HG02588 (cell line): ENCODE measurements at regions not wholly inside any gene's neighbourhood (a gene's known extent, or its start where the extent isn't known, plus 50 kb on each side); places are given as distances from the start of the nearest gene placed in this dataset.

Source experiments
- ATAC-seq: cut with Tn5 transposase; IDR thresholded peaks from one replicate; pipeline ENCODE4 v1.9.1; 2021; ENCODE audit warnings: mild to moderate bottlenecking, moderate library complexity; ENCODE audit not compliant: unreplicated experiment

DNA sequence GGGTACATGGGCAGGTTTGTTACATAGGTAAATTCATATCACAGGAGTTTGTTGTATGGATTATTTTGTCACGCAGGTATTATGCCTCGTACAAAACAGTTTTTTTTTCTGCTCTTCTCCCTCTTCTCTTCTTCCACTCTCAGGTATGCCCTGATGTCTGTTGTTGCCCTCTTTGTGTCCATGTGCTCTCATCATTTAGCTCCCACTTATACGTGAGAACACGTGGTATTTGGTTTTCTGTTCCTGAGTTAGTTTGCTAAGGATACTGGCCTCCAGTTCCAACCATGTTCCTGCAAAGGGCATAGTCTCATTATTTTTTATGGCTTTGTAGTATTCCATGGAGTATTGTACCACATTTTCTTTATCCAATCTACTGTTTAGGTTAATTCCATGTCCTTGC is 65.7 kb downstream of the UNC5CL start:
- ATAC-seq, result no peak

DNA sequence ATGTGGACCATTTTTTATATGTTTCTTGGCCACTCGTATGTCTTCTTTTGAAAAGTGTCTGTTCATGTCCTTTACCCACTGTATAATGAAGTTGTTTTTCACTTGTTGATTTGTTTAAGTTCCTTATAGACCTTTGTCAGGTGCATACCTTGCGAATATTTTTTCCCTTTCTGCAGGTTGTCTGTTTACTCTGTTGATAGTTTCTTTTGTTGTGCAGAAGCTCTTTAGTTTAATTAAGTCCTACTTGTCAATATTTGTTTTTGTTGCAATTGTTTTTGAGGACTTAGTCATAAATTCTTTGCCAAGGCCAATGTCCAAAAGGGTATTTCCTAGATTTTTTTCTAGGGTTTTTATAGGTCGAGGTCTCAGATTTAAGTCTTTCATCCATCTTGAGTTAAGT is 66.2 kb downstream of the UNC5CL start:
- no peak for ATAC-seq

DNA sequence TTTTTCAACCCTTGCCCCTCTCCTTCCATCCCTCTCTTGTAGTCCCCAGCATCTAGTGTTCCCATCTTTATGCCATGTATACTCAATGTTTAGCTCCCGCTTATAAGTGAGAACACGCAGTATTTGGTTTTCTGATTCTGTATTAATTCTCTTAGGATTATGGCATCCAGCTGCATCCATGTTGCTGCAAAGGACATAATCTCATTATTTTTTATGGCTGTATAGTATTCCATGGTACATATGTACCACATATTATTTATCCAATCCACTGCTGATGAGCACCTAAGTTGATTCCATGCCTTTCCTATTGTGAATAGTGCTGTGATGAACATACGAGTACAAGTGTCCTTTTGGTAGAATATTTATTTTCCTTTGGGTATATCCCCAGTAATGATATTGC is 66.8 kb downstream of the UNC5CL start:
- ATAC-seq, result no peak

DNA sequence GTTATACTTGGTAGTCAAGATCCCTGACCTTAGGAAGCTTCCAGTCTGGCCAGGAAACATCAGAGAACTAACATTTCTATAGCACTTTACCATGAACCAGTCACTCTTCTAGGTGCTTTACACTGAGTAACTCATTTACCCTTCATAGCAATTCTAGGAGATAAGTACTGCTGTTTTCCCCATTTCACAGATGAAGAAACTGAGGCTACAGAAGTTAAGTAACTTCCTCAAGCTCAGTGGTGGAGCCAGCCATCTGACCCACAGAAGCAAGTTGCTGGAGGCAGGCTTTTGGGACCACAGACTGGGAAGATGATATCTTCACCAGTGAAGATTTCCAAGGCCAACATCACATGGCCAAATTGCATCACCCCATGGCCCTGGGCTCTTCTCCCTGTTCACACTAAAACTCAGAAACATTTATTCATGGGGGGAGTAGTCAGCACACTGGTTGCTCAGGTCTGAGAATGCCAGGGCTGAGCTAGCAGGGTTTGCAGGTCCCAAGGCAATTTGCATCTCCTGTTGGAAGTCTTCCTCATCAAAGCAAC is 70.3 kb downstream of the UNC5CL start:
- ATAC-seq, result no peak

DNA sequence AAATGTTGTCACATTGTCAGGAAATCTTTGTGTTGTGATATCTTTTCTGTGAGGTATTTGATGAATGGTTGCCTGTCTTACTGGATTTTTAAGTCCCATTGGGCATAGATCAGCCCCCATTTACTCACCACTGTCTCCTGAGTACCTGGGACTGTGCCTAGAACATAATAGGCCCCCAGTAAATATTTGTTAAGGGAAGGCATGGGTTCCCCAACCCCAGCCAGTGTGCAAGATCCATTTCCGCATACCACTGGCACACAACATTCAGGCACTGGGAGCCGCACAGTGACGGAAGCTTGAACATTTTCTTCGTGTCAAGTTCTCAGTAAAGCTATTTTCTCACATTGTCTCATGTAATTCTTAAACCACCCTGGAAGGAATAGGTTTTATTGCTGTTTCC is 72.2 kb downstream of the UNC5CL start:
- no peak for ATAC-seq

DNA sequence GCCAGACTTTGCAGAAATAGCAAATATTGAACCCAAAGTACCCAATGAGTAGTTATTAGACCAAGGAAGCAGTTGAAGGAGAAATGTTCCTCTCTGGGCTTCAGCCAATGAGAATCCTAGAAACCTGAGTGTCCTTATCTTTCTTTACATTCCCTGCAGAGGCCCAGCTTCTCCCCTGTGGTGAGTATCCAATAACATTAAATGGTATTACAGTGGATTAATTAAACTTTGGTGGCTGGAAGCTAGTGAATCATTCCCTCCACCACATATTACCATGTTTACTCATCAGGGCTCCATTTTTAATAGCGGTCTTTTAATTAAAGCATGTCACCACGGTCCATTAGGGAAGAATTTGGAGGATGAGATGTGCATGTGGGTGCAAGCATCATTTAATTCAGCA is 74.0 kb downstream of the UNC5CL start:
- no peak for ATAC-seq

DNA sequence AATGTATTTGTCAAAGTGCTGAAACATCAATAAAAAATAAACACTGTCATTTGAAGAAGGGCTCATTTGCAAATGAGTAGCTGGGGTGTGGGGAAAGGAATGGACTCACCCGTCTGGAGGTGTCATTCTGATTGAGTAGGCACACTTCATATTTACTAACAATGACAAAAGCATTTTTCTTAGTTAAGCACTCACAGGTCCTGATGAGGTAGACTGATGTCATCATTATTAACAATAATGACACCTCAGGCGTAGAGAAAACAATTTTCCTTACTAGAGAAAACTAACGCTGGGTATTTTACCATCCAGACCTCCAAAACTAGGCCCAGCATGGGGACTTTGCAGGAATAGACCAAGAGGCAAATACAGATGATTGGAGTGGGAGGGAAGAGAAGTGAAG is 76.0 kb downstream of the UNC5CL start:
- ATAC-seq, result no peak

DNA sequence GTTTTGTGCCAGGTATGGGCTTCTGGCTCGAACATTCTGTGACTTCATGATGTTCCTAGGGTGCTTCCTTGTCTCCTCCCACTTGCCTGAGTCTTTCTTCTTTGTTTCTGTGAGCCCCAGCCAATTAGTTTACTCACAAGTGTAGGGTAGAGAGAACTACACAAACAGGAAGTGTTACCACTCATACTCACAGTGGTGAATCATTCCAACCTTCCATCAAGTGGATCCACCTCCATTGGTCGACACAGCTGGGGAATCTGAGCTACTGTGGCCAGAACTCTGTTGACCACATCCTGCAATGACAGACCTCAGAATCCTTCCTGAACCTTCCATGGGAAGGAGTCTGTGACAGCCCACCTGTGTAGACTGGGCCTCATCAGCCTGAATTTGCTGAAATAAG is 76.8 kb downstream of the UNC5CL start:
- ATAC-seq, result no peak

GRCh38 chr6:40961831-40962230 is 77.2 kb downstream of the UNC5CL start:
- ATAC-seq, result no peak

- ATAC-seq, result no peak
Observed at GRCh38 chr6:40960742-40961430, 78.1 kb downstream of the UNC5CL start.

DNA sequence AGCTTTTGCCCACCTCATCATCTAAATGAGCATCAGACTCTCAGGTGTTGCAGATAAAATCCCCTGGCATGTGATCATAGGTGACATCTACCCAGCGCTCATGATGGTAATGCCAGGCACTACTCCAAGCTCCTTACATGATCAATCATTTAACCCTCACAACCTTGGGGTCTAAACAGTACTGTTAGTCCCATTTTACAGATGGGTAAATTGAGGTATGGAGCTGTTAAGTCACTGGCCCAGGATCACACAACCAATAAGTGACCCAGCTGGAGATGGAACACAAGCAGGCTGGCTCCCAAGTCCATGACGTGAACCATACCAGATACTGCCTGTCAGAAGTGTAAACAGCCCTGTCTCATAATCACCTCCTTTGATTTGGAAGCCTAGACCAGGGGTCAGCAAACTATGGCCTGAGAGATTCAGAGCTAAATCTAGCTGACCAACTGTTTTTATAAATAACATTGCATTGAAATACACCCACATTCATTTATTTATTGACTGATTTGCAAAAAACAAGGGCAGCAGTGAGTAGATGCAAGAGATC is 79.2 kb downstream of the UNC5CL start:
- ATAC-seq, result no peak

DNA sequence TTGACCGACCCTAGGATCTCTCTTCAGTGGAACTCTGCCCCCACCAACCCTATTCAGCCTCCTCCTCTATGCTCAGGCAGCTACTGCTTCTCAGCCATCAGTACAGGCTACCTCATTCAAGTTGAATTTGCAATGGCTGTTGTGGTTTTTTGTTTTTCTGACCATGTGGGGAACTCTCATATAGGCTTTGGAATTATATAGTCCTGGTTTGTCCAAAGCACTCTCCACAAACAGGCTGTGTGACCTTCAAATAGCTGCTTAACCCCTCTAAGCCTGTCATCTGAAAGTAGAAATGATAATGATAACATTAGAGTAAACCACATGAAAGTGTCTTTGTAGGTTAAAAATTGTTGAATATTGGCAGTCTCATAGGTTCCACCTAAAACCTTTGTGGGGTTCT is 80.3 kb downstream of the UNC5CL start:
- no peak for ATAC-seq

- ATAC-seq, result no peak
Observed at GRCh38 chr6:40957616-40958492, 81.2 kb downstream of the UNC5CL start.

DNA sequence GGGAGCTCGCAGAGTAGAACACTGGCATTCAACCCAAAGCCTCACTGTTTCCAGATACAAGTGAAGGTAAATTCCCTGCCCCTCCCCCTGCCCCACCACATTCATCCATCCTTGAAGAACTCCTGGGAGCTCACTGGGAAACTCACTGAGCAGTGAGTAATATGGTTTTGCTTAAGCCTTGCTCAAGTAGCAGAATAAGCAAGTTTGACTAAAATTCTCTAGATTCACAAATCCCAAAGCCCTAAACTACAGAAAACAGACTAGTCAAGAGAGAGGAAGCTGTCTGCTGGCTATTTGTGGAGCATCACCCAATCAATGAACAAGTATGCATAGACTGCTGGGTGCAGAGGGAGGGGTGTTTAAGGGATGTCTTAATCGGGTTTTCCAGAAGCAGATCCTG is 82.1 kb downstream of the UNC5CL start:
- ATAC-seq, result no peak

- no peak for ATAC-seq
Observed at GRCh38 chr6:40955178-40955545, 83.9 kb downstream of the UNC5CL start.

DNA sequence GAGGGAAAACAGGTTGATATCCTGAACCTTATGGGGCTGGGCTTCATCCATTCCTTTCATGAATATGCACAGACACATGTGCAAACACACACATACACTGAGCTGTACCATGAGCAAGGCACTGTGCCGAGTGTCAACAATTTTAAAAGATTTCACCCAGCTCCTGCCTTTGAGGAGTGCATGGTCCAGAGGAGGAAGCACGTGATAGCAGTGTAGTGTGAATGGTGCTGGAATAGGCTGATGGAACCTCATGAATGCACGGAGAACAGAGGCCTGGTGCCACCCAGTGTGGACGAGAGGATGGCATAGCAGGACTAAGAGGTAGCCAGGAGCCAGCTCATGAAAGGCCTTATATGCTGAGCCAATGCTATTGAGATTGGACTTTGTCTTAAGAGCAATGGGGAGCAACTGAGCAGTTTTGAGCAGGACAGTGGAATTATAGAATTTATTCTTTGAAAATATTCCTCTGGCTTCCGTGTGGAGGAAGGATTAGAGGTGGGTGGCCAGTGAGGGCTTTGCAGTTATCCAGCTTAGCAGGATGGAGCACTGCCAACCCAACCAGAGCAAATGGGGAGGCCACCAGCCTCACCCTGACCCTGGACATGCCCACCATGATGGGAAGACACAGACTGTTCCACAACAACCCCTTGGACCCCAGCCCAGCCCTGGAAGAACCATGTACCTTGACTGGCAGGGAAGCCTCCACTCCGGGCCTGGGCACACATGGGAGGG is 84.4 kb downstream of the UNC5CL start:
- no peak for ATAC-seq

DNA sequence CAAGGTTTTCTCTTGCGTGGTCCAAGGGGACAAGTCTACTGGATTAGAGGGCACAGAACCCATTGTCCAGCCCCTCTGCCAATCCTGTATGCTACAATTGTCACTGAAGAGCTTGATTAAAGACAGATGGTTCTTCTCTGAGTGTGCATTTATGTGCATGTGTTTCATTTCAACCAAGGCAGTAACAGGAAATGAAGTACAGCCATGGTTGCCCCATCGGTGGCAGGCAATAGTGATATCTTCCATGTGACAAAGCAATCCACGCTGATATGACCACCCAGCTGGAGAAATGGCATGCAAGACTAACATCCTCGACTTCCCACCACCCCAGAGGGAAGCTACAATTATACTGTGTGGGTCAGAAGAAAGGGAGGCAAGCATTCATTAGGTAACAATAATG is 85.5 kb downstream of the UNC5CL start:
- no peak for ATAC-seq

DNA sequence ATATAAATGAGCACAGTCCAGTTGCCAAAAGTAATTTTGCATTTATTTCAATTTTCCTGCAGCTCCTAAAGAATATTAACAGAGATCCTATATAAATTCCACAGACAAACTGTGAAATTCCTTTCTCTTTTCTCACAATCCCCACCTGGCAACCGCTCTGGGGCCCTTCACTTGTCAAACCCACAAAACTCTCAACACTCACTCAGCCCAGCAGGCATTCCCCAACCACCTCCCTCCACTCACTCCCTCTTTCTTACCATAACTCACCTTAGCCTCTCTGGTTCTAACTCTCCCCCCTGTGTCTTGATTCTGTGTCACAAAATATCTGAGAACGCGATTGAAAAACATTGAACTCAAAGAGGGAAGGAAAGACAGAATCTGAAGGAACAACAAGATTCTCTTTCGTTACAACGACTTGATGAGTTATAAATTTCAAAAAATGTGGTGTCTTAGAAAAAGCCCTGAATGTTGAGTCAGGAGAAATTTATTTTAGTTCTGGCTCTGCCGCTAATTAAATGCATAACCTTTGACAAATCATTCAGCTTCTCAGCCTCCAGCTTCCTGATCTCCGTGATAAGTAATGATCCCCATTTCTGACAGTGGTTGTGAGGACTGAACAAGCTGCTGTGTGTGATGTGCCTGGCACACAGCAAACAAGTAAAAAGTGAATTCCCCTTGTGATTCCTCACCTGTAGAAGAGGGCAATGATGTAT is 87.9 kb downstream of the UNC5CL start:
- no peak for ATAC-seq

DNA sequence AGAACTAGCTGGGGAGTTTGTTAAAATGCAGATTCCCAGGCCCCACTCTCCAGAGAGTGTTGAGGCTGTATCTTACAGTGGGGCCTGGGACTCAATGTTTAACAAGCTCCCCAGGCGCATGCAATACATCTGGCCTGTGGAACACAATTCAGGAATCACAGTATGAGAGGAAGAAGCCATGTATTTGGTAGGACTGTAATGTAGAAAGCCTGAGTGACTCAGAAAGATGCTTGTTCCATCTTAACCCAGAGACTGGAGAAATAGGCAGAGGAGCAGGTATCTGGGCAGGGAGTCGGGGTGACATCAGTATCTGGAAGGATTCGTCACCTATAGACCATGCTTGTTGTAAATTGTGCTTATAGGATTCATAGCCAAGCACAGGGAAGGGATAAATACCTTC is 90.5 kb downstream of the UNC5CL start:
- ATAC-seq, result no peak

- ATAC-seq, result no peak
Observed at GRCh38 chr6:40947876-40948526, 91.0 kb downstream of the UNC5CL start.
